Central memory CD8-positive, alpha-beta T cell (primary cell): ENCODE measurements at regions not wholly inside any gene's neighbourhood (a gene's known extent, or its start where the extent isn't known, plus 50 kb on each side); places are given as distances from the start of the nearest gene placed in this dataset.
"Not testable (repeated sequence)": the region's sequence is repeated elsewhere in the genome, so short reads cannot be mapped to it uniquely, and the experiment has no call there.

Experiments used
- ATAC-seq: fragments of 150-1000 bp; cut with Tn5 transposase; replicated peaks from 2 replicates; pipeline ENCODE4 v1.10.0; 2022; ENCODE audit warnings: mild to moderate bottlenecking, moderate FRiP score, moderate number of reproducible peaks; ENCODE audit not compliant: poor library complexity, severe bottlenecking; ENCODE audit errors: extremely low read depth
- DNase-seq, 2 donors: peaks; one replicate each; pipeline ENCODE4 v3.0.0; 2021; ENCODE audit warnings: low spot score in 2 of 2
- H3K27ac Mint-ChIP-seq: one replicate; pipeline ENCODE4 v1.8.0; 2022; ENCODE audit warnings: low read depth, mild to moderate bottlenecking, moderate library complexity, mixed read lengths
- H3K27me3 Mint-ChIP-seq: one replicate; pipeline ENCODE4 v1.8.0; 2022; ENCODE audit warnings: mixed read lengths
- H3K36me3 Mint-ChIP-seq: one replicate; pipeline ENCODE4 v1.8.0; 2022; ENCODE audit warnings: mild to moderate bottlenecking, moderate library complexity, mixed read lengths; ENCODE audit not compliant: insufficient read depth
- H3K4me1 Mint-ChIP-seq: one replicate; pipeline ENCODE4 v1.8.0; 2022; ENCODE audit warnings: mixed read lengths
- H3K4me3 Mint-ChIP-seq: one replicate; pipeline ENCODE4 v1.8.0; 2022; ENCODE audit warnings: mild to moderate bottlenecking, moderate library complexity, mixed read lengths
- H3K9me3 Mint-ChIP-seq: one replicate; pipeline ENCODE4 v1.8.0; 2022; ENCODE audit warnings: mixed read lengths

- not testable (repeated sequence) for ATAC-seq, H3K4me1 Mint-ChIP-seq, H3K27ac Mint-ChIP-seq, H3K36me3 Mint-ChIP-seq, H3K27me3 Mint-ChIP-seq, H3K4me3 Mint-ChIP-seq, H3K9me3 Mint-ChIP-seq, DNase-seq
Observed at GRCh38 chr4:189888407-189888806, 52.3 kb upstream of the FRG1 start.
